COLO829 (cell line): ENCODE measurements at regions not wholly inside any gene's neighbourhood (a gene's known extent, or its start where the extent isn't known, plus 50 kb on each side); places are given as distances from the start of the nearest gene placed in this dataset.
"Not testable (repeated sequence)": the region's sequence is repeated elsewhere in the genome, so short reads cannot be mapped to it uniquely, and the experiment has no call there.

Experiments
- DNase-seq: peaks from one replicate; pipeline ENCODE4 v3.0.0; 2012; ENCODE audit warnings: low spot score

DNA sequence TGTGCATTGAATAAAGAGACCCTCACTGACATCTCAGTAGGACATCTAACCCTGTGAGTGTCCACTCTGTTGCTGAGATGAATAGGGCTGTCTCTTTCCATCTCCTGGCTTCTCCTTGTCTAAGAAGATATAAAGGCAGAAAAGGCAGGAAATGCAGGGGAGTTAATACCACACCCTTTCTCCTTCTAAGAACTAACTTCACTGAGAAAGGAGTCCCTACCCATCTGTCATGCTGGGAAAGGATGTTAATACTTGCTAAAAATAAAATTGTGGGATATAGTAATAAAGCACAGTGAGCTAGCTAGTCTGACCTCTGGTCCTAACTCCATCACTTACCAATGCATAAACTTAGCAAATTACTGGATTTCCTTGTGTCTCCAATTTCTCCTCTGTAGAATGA lies 213.9 kb upstream of the FIGN start:
- no peak for DNase-seq

DNA sequence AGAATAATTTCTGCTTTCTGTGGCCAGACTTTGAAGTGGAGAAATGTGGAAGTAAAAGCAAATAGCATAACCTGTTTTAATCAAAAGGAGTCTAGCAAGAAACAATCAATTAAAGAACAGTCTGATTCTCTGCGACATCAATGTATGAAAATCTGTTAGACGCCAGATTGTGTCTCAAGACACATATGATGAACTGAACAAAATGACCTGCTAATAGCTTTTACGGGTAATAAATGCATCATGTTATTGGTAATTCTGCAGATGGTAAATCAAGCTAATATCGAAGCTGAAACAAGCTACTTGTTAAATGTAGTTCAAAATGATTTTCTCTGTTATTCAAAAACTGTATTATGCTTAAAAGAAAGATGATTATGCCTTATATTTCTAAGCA lies 208.5 kb upstream of the FIGN start:
- no peak for DNase-seq

DNA sequence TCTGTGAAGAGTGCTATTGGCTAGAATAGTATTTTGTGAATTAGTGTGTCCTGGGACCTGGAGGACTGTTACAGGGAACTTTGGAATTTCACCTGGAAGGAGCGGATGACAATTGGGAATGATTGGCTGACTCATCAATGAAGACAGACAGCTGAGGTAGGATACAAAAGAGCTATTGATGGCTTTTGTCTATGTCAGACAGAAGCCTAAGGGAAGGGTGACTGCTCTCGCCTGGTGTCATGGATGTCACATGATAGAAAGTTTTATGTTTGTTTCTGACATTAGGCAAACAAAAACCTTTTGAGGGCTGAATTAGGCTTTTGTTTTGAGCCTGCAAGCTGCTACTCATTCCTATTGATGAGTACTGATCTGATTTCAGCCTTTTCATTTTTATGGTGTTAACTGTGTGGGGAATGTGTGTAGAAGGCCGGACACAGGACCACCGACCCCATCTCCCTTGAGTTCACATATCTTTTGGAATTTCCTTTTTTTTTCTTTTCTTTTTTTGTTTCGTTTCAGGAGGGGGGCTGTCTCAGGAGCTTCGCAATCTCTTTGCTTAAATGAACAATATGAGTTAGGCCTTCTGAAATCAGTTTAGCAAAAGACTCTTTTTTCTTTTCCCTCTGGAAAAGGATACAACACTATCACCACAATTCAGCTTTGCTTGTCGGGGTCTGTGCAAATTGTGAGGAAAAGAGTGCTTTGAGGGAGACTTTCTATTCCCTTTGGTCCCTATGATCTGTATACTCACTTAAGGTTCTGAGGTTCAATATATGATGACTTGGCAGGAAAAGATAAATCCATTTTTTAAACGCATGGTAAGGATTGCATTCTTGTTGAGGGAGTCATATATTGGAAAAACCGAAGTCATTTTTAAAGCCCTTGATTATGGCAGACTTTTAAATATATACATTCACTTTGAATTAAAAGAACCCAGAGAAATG lies 207.9 kb upstream of the FIGN start:
- peak; percentile 59 for DNase-seq

DNA sequence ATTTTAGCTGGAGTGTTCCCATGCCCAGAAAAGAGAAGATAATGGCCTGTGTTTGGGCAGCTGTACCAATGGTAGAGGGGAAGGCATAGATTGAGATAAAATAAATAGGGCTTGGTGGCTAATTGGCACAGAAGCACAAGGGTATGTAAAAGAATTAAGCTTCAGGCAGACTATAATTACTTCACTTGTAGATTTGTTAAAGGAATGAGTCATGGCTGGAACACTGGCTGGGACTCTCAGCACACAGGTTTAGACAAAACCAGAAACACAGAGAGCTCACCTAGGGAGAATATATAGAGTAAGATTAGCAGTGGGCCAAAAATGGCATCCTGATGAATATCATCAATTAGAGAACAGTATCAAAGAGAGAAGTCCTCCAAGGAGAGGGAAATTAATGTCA lies 198.3 kb upstream of the FIGN start:
- no peak for DNase-seq

DNA sequence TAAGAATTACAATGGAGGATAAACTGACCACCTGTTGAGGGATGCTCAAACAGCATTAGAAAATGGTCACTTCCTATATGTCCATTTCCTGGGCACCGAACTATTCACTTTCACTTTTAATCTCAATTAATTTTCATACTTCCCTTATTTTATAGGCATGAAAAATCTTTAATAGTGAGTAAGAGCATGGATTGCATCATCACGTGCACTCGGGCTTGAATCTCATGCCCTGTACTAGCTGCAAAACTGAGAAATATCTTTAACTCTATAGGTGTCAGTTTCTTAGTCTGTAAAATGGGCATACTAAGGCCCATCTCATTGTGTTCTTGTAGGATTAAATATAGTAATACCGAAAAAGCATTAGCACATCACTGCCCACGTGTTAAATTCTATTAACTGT lies 183.9 kb upstream of the FIGN start:
- no peak for DNase-seq

DNA sequence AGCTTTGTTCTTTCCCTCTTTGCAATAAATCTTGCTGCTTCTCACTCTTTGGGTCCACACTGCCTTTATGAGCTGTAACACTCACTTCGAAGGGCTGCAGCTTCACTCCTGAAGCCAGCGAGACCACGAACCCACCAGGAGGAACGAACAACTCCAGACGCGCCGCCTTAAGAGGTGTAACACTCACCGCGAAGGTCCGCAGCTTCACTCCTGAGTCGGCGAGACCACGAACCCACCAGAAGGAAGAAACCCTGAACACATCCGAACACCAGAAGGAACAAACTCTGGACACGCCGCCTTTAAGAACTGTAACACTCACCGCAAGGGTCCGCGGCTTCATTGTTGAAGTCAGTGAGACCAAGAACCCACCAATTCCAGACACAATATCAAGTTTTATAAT lies 178.7 kb upstream of the FIGN start:
- not testable (repeated sequence) for DNase-seq

DNA sequence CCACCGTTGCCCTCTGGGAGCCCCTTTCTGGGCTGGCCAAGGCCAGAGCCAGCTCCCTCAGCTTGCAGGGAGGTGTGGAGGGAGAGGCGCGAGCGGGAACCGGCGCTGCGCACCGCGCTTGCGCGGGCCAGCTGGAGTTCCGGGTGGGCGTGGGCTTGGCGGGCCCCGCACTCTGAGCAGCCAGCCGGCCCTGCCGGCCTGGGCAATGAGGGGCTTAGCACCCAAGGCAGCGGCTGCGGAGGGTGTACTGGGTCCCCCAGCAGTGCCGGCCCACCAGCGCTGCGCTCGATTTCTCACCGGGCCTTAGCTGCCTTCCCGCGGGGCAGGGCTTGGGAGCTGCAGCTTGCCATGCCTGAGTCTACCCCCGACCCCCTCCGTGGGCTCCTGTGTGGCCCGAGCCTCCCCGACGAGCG lies 177.7 kb upstream of the FIGN start:
- not testable (repeated sequence) for DNase-seq

DNA sequence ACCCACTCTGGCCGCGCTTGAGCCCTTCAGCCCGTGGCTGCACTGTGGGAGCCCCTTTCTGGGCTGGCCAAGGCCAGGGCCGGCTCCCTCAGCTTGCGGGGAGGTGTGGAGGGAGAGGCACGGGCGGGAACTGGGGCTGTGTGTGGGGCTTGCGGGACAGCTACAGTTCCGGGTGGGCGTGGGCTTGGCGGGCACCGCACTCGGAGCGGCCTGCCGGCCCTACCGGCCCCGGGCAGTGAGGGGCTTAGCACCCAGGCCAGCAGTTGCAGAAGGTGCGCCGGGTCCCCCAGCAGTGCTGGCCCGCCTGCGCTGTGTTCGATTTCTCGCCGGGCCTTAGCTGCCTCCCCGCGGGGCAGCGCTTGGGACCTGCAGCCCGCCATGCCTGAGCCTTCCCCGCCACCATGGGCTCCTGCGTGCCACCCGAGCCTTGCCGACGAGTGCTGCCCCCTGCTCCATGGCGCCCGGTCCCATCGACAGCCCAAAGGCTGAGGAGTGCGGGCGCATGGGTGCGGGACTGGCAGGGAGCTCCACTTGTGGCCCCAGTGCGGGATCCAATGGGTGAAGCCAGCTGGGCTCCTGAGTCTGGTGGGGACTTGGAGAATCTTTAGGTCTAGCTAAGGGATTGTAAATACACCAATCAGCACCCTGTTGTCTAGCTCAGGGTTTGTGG lies 173.7 kb upstream of the FIGN start:
- no peak for DNase-seq

DNA sequence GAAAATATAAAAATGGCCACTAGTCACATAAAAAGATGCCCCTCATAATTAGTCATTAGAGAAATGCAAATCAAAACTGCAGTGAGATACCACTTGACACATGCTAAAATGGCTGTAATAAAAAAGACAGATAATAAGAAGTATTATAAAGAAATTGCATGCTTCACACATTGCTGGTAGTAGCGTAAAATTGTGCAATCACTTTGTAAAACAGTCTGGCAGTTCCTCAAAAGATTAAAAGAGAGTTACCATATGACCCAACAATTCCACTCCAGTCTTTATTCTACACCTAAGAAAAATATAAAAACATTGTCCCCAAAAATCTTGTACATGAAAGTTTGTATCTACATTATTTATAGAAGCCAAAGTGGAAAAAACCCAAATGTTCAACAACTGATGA lies 170.6 kb upstream of the FIGN start:
- DNase-seq, result no peak

DNA sequence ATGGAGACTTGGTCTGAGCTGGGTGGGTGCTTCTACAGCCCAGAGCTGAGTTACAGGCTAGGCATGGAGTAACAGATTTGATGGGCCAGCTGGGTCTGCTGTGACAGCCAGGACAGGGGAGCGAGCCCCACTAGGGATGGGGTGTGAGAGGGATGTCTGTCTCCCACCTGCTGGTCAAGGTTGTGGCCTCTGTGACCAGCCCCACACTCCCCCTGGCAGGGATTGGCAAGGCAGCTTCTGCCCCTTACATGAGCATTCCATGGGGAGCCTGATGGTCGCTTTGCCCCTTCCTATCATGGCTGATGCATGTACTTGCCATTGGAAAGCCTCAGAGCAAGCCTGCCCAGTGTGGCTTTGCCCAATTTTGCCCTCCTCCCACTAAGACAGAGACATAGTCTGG lies 162.0 kb upstream of the FIGN start:
- DNase-seq, result no peak

DNA sequence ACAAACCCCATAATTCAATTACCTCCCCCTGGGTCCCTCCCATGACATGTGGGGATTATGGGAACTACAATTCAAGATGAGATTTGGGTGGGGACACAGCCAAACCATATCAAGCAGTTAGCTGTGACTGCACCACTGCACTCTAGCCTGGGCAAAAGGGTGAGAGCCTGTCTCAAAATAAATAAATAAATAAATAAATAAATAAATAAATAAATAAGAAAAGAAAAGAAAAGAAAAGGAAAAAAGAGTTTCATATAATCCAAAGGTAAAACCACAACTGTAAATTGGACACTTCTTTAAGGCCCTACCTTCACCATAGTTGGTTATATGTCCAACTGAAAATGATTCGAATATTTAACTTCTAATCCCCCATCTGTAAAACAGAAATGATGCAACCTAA lies 157.6 kb upstream of the FIGN start:
- DNase-seq, result not testable (repeated sequence)

DNA sequence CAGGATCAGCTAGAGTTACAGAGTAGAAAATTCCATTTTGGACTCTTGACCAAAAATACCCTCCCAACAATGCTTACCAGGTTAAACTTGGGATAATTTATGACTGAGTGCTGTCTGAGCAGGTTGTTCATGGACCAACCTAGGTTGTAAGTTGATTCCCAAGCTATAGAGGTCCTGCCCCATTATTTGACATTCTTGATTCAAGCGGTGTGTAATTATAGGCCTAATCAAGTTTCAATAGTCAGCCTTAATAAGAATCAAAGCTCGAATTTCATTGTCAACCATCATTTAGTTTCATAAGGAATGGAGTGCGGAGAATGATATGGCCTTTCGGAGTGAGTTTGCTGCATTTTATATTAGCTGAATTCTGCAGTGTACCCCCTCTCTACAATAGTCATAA lies 152.8 kb upstream of the FIGN start:
- no peak for DNase-seq

DNA sequence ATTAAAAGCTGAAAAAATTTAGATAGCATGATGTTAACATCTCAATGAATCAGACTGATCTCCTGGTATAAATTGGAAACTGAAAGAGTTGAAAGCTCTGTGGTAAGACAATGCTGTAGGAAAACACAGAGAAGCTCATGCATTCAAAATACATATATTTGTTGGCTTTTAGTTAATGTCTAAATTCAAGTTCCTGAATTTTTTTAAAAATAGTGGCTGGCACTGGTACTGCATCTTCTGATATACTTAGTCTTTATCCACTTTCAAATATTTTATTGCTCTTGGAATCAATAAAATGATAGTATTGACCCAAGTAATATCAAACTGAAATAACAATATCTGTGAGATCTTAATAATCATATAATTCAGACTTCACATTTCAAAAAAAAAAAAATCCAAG lies 151.4 kb upstream of the FIGN start:
- no peak for DNase-seq

DNA sequence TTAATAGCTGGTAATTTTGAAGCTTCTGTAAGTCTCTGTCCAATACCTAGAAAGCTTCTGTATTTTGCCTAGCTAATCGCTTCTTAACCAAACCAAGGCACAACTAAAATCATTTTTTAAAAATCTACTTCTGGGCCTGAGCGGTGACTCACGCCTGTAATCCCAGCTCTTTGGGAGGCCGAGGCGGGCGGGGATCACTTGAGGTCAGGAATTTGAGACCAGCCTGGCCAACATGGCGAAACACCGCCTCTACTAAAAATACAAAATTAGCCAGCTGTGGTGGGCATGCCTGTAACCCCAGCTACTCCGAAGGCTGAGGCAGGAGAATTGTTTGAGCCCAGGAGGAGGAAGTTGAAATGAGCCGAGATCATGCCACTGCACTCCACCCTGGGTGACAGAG lies 148.6 kb upstream of the FIGN start:
- DNase-seq, result no peak

DNA sequence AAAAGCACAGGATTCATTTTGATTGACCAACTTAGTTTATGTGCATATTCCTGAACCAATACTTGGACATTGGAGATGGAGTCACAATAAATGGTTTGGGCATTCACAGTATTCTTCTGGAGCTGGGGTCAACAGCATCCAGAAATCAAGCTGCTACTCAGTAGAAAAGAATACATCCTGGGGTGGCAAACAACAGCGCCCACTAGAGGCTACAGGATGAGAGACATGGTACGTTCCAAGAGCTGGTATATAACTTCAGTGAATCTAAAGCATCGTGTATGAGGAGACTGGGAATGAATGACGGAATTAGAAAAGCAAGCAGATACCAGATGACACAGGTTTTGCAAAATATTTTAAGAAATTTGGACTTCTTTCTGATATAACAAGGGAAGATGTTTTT lies 142.9 kb upstream of the FIGN start:
- no peak for DNase-seq

DNA sequence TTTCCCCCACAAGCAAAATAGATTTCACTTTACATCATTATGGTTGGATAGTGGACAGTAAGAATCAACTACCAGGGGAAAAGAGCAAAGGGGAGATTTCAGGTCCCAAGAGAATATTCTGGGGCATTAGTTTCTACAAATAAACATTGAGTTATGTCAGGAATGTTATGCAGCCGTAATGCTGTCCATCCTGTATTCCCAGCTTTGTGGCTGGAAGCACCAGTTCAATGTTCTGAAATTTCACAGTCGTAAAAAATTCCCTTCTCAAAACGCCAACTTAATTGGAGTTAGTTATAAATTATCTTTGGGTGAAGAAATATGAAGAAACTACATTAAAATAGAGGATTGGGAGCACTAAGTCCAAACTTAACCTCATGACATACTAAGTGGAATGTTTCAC lies 141.5 kb upstream of the FIGN start:
- peak; percentile 24 for DNase-seq

DNA sequence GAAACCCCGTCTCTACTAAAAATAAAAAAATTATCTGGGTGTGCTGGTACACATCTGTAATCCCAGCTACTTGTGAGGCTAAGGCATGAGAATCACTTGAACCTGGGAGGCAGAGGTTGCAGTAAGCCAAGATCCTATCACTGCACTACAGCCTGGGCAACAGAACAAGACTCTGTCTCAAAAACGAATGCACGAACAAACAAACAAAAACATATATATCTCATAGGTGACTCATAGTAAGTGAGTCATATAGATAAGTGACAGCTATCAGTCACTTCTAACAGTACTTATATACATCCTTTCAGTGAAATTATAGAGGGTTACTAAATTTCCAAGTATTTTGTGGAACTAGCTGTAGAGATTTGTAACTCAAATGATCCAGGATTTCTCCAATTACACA lies 127.3 kb upstream of the FIGN start:
- no peak for DNase-seq

DNA sequence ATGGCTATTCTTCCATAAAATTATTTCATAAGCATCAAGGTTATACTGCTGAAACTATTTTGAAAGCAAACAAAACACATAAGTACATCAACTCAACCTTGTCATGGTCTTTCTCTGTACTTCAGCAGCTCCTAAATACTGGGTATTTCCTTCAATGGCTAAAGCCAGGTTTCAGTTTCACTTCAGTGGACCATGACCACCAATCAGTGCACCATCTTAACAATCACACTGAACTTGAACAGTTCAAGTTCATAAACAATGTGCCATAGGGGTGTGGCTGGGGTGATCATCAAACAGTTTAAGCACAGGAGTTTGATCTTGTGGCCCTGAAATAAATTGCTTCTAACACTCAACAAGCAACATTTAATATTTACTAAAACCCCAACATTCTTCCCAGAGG lies 124.1 kb upstream of the FIGN start:
- DNase-seq, result no peak

DNA sequence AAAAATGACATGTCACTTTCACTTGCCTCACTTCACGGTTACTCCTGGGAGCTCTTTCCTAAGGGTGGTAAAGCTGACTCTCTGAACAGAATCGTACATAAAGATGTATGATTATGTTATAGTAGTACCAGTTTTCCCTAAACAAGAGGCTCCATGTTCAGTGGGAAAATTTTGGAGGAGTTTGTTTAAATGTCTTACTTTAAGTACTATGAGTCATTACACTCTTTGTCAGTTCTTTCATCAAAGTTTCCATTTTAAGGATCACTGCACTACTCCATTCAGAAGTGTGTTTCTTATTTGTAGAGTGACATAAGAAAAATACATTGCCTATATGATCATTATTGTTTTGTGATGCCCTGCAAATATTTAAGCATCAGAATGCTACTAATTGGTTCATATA lies 121.1 kb upstream of the FIGN start:
- peak; percentile 6 for DNase-seq

DNA sequence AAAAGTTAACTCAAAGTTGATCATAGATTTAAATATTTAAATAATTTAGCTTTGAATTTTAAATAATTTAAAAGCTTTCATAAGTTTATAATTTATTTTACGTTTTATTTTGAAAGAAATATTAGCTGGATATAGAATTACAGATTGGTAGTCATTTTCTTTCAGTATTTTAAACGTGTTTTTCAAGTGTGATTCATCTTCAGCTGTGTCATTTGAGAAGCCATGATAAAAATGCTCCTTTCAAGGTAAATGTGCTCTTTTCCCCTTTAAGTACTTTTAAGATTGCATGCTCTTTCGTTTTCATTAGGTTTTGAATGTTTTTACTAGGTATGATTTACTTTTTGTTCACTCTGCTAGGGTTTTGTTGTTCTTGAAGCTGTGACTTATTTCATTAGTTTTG lies 116.8 kb upstream of the FIGN start:
- no peak for DNase-seq

DNA sequence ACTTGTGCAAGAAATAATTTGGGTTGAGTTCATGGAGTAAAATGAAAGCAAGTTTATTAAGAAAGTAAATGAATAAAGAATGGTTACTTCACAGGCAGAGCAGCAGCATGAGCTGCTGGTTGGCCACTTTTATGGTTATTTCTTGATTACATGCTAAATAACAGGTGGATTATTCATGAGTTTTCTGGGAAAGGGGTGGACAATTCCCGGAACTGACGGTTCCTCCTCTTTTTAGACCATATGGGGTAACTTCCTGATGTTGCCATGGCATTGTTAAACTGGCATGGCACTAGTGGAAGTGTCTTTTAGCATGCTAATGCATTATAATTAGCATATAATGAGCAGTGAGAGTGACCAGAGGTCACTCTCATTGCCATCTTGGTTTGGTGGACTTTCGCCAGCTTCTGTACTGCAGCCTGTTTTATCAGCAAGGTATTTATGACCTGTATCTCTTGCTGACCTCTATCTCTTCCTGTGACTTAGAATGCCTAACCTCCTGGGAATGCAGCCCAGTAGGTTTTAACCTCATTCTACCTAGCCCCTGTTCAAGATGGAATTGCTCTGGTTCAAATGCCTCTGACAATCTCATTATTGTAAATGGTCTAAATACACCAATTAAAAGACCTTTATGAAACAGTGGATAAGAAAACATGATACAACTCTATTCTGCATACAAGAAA lies 114.1 kb upstream of the FIGN start:
- DNase-seq, result no peak

DNA sequence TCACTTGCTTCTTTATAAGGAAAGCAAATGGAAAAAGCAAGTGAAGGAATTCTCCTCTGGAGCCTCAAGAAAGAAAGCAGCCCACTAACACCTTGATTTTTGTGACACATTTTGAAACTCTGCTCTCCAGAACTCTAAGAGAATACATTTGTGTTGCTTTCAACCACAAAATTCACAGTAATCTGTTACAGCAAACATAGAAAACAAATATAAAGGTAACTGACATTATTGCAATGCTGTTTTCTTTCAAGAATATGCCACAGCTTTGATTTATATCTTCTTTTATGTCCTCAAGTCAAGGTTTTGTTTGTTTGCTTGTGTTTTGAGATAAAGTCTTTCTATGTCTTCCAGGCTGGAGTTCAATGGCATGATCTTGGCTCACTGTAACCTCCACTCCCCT lies 103.1 kb upstream of the FIGN start:
- DNase-seq, result no peak

DNA sequence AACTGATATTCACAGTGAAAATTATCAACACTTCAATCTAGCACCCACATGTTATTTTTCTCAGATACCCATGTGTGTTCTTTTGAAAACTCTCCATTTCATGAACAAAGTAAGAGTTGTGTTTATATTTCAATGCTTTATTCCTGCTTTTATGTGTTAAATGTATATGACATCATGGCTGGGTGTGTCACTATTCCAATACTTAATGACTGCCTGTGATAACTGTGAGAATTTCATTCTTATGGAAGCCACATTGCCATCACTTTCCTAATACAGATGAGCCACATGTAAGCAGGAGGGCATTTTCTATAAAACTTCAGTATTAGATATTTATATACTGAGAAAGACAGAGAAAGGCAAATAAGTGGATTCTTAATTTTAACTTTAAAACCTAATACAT lies 100.4 kb upstream of the FIGN start:
- DNase-seq, result no peak
